GM12874 (cell line): ENCODE measurements at regions not wholly inside any gene's neighbourhood (a gene's known extent, or its start where the extent isn't known, plus 50 kb on each side); places are given as distances from the start of the nearest gene placed in this dataset.

Experiments
- TF ChIP-seq, protein P1 (sequence below): IDR thresholded peaks from 2 replicates; pipeline ENCODE4 v1.5.1; 2011; ENCODE audit warnings: low read depth, mild to moderate bottlenecking, control low read depth, low read length, moderate library complexity; ENCODE audit not compliant: insufficient read depth

GRCh38 chr3:24598695-24599470, 104.2 kb upstream of the THRB start:
- TF ChIP-seq, protein P1, sequence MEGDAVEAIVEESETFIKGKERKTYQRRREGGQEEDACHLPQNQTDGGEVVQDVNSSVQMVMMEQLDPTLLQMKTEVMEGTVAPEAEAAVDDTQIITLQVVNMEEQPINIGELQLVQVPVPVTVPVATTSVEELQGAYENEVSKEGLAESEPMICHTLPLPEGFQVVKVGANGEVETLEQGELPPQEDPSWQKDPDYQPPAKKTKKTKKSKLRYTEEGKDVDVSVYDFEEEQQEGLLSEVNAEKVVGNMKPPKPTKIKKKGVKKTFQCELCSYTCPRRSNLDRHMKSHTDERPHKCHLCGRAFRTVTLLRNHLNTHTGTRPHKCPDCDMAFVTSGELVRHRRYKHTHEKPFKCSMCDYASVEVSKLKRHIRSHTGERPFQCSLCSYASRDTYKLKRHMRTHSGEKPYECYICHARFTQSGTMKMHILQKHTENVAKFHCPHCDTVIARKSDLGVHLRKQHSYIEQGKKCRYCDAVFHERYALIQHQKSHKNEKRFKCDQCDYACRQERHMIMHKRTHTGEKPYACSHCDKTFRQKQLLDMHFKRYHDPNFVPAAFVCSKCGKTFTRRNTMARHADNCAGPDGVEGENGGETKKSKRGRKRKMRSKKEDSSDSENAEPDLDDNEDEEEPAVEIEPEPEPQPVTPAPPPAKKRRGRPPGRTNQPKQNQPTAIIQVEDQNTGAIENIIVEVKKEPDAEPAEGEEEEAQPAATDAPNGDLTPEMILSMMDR = no peak

DNA sequence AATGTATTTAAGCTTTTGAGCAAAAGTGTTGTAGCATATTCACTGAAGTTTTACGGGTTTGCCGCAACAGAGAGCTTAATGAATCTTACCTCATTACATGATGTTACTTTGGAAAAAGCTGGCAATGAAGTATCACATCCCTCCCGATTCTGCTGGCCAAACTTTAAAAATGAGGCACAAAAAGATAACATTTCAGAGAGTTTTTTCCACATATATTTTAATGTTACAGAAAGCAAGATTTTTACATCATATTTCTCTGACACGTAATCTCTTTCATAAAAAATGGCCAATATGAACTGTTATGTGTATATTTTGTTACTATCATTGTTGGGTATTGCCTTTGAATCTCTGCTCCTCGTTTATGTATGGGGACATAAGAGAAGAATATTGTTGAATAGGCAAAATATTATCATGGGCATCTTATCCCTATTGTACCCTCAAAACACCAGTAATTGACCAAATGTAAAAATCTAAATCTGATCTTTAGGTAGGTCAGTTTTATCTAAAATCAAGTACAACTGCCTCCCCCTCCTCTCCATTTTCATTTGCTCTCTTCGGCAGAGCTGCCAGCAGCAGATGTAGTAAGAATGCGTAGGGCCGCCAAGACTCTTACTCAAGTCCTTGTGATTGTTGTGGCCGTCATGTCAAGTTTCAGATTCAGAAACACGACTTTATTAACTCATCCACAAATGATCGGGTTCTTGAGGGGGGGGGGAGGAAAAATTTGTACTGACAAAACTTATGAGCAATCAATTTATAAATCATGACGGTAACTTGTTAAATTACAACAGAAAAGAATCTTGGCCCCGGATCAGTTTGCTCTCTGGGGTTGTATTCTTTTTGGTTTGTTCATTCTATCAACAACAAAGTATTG, 106.7 kb upstream of the THRB start:
- TF ChIP-seq, protein P1 = no peak

GRCh38 chr3:24604215-24604614, 109.6 kb upstream of the THRB start:
- TF ChIP-seq, protein P1 = no peak

- TF ChIP-seq, protein P1 = no peak
Measured at GRCh38 chr3:24605511-24606028, 110.9 kb upstream of the THRB start.

DNA sequence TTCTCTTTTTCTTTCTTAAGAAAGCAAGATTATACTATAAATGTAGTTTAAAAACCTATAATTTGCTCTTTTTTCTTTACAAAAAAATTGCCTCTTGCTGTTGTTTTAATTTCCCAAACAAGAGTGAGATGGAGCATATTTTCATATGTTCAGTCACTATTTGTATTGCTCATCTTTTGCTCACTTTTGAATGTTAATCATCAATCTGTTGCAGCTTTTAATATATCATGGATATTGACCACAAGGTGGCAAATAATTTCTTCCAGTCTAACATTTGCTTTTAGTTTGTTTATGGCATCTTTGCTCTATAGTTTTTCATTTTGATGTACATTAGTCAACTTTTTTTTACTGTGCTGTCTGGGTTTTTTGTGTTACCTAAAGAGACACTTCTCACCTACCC, 112.6 kb upstream of the THRB start:
- TF ChIP-seq, protein P1 = no peak

- TF ChIP-seq, protein P1 = no peak
Measured at GRCh38 chr3:24608701-24609390, 114.2 kb upstream of the THRB start.

DNA sequence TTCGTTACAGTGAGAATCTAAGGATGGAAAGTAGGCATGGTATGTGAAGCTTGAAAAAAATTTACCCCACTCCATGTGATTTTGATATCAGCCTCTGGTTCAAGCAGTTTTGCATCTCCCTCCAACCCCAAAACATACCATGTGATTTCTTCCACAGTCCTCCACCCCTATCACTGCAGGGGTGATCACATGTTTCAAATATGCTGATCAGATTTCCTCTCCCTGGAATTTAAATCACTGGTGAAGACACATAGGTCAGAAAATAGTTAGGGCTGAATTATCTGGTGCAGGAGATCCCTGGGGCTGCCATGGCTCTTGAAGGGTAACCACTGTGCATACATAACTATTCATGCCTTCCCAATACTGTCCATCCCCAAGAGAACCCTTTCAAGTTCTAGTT, 119.7 kb upstream of the THRB start:
- TF ChIP-seq, protein P1 = no peak
